Stimulated activated naive CD8-positive, alpha-beta T cell treated with anti-CD3 and anti-CD28 coated beads, Interleukin-15, amount 100 ng/mL, for 72 hours (primary cell): ENCODE measurements at regions not wholly inside any gene's neighbourhood (a gene's known extent, or its start where the extent isn't known, plus 50 kb on each side); places are given as distances from the start of the nearest gene placed in this dataset.

Source experiments
- ATAC-seq: fragments of 150-1000 bp; cut with Tn5 transposase; 2 replicates; pipeline ENCODE4 v1.10.0; 2021; ENCODE audit warnings: mild to moderate bottlenecking, moderate library complexity
- DNase-seq, 2 donors: peaks; one replicate each; pipeline ENCODE4 v3.0.0; 2021 to 2022
- H3K27ac Mint-ChIP-seq, 2 donors: one replicate each; pipeline ENCODE4 v1.8.0; 2022; ENCODE audit warnings: mild to moderate bottlenecking in 2 of 2, mixed read lengths in 2 of 2, moderate library complexity in 2 of 2
- H3K27me3 Mint-ChIP-seq: one replicate; pipeline ENCODE4 v1.8.0; 2022; ENCODE audit warnings: mixed read lengths
- H3K4me1 Mint-ChIP-seq: one replicate; pipeline ENCODE4 v1.8.0; 2022; ENCODE audit warnings: mild to moderate bottlenecking, mixed read lengths
- H3K4me3 Mint-ChIP-seq, 2 donors: one replicate each; pipeline ENCODE4 v1.8.0; 2022; ENCODE audit warnings: mild to moderate bottlenecking in 2 of 2, mixed read lengths in 2 of 2, moderate library complexity in 1 of 2
- H3K9me3 Mint-ChIP-seq, 2 donors: one replicate each; pipeline ENCODE4 v1.8.0; 2022; ENCODE audit warnings: mixed read lengths in 2 of 2

- no peak for DNase-seq
- no peaks in the 10 kb centered on the region for H3K27me3 Mint-ChIP-seq
- ATAC-seq: no peak
- no peaks in the 10 kb centered on the region for H3K4me1 Mint-ChIP-seq
- H3K9me3 Mint-ChIP-seq: peaks cover 0 to 13% of the 10 kb centered on the region in 2 donors
- no peak overlapping the region for H3K4me3 Mint-ChIP-seq
- H3K27ac Mint-ChIP-seq: no peak overlapping the region
These were observed 471.6 kb upstream of the ADGRL4 start for GRCh38 chr1:79478160-79478559.

- H3K27me3 Mint-ChIP-seq: no peaks in the 10 kb centered on the region
These were observed 465.6 kb upstream of the ADGRL4 start for GRCh38 chr1:79472067-79472656.

GRCh38 chr1:79469139-79469538 is 462.6 kb upstream of the ADGRL4 start:
- Mint-ChIP-seq H3K27me3 (no peaks in the 10 kb centered on the region), H3K4me3 (no peak overlapping the region), H3K4me1 (no peaks in the 10 kb centered on the region), H3K9me3 (peaks cover 5 to 14% of the 10 kb centered on the region in 2 donors), H3K27ac (no peak overlapping the region)
- DNase-seq: no peak
- ATAC-seq: no peak

More at GRCh38 chr1:79472067-79472656, 465.6 kb upstream of the ADGRL4 start:
- ATAC-seq (no peak), DNase-seq (no peak)
- H3K9me3 Mint-ChIP-seq: peaks cover 0 to 5% of the 10 kb centered on the region in 2 donors
- H3K4me3 Mint-ChIP-seq: no peak overlapping the region
- H3K4me1 Mint-ChIP-seq: no peaks in the 10 kb centered on the region
- H3K27ac Mint-ChIP-seq: no peak overlapping the region

GRCh38 chr1:79460773-79461436 is 454.4 kb upstream of the ADGRL4 start:
- Mint-ChIP-seq H3K9me3 (peaks cover 7 to 28% of the 10 kb centered on the region in 2 donors), H3K4me3 (no peak overlapping the region), H3K27ac (no peak overlapping the region), H3K4me1 (no peaks in the 10 kb centered on the region), H3K27me3 (no peaks in the 10 kb centered on the region)
- ATAC-seq: no peak
- DNase-seq: no peak

- DNase-seq (no peak), ATAC-seq (no peak)
- H3K27ac Mint-ChIP-seq: no peak overlapping the region
- peaks cover 12 to 24% of the 10 kb centered on the region in 2 donors for H3K9me3 Mint-ChIP-seq
- H3K4me1 Mint-ChIP-seq: no peaks in the 10 kb centered on the region
- H3K4me3 Mint-ChIP-seq: no peak overlapping the region
- no peaks in the 10 kb centered on the region for H3K27me3 Mint-ChIP-seq
These were observed 451.2 kb upstream of the ADGRL4 start for GRCh38 chr1:79457562-79458224.

- ATAC-seq (no peak), DNase-seq (no peak)
- Mint-ChIP-seq H3K4me1 (no peaks in the 10 kb centered on the region), H3K27me3 (no peaks in the 10 kb centered on the region), H3K4me3 (no peak overlapping the region), H3K27ac (no peak overlapping the region), H3K9me3 (peaks cover 6 to 15% of the 10 kb centered on the region in 2 donors)
These were observed 441.9 kb upstream of the ADGRL4 start for GRCh38 chr1:79448426-79448825.

- no peaks in the 10 kb centered on the region for H3K4me1 Mint-ChIP-seq
- H3K27ac Mint-ChIP-seq: no peak overlapping the region
- ATAC-seq: no peak
- peaks cover 0 to 7% of the 10 kb centered on the region in 2 donors for H3K9me3 Mint-ChIP-seq
- H3K27me3 Mint-ChIP-seq: no peaks in the 10 kb centered on the region
- DNase-seq: no peak
- H3K4me3 Mint-ChIP-seq: no peak overlapping the region
These were observed 434.7 kb upstream of the ADGRL4 start for GRCh38 chr1:79441238-79441637.

GRCh38 chr1:79437540-79437939 is 431.0 kb upstream of the ADGRL4 start:
- no peak for ATAC-seq
- no peak overlapping the region for H3K27ac Mint-ChIP-seq
- no peak overlapping the region for H3K4me3 Mint-ChIP-seq
- no peaks in the 10 kb centered on the region for H3K4me1 Mint-ChIP-seq
- no peak for DNase-seq
- H3K9me3 Mint-ChIP-seq: no peaks in the 10 kb centered on the region
- no peaks in the 10 kb centered on the region for H3K27me3 Mint-ChIP-seq

- DNase-seq: no peak
- no peak overlapping the region for H3K27ac Mint-ChIP-seq
- H3K4me1 Mint-ChIP-seq: no peaks in the 10 kb centered on the region
- no peak for ATAC-seq
- H3K27me3 Mint-ChIP-seq: no peaks in the 10 kb centered on the region
- H3K4me3 Mint-ChIP-seq: no peak overlapping the region
- no peaks in the 10 kb centered on the region for H3K9me3 Mint-ChIP-seq
These were observed 424.8 kb upstream of the ADGRL4 start for GRCh38 chr1:79431340-79431739.

- Mint-ChIP-seq H3K27ac (no peak overlapping the region), H3K9me3 (no peaks in the 10 kb centered on the region), H3K4me3 (no peak overlapping the region), H3K4me1 (no peaks in the 10 kb centered on the region), H3K27me3 (no peaks in the 10 kb centered on the region)
- no peak for DNase-seq
- no peak for ATAC-seq
These were observed 423.9 kb upstream of the ADGRL4 start for GRCh38 chr1:79430437-79430836.

GRCh38 chr1:79422726-79423125 is 416.2 kb upstream of the ADGRL4 start:
- Mint-ChIP-seq H3K4me1 (no peaks in the 10 kb centered on the region), H3K4me3 (no peak overlapping the region), H3K27ac (no peak overlapping the region), H3K27me3 (no peaks in the 10 kb centered on the region), H3K9me3 (peaks cover 0 to 8% of the 10 kb centered on the region in 2 donors)
- DNase-seq (no peak), ATAC-seq (no peak)

GRCh38 chr1:79398501-79398900 is 392.0 kb upstream of the ADGRL4 start:
- no peak overlapping the region for H3K27ac Mint-ChIP-seq
- DNase-seq (no peak), ATAC-seq (no peak)
- no peaks in the 10 kb centered on the region for H3K27me3 Mint-ChIP-seq
- H3K4me1 Mint-ChIP-seq: no peaks in the 10 kb centered on the region
- H3K4me3 Mint-ChIP-seq: no peak overlapping the region
- H3K9me3 Mint-ChIP-seq: peaks cover 0 to 11% of the 10 kb centered on the region in 2 donors

- Mint-ChIP-seq H3K4me1 (no peaks in the 10 kb centered on the region), H3K27ac (no peak overlapping the region), H3K9me3 (peaks cover 0 to 11% of the 10 kb centered on the region in 2 donors), H3K27me3 (no peaks in the 10 kb centered on the region), H3K4me3 (no peak overlapping the region)
- no peak for DNase-seq
- no peak for ATAC-seq
These were observed 390.4 kb upstream of the ADGRL4 start for GRCh38 chr1:79396901-79397300.

GRCh38 chr1:79388694-79389361 is 382.3 kb upstream of the ADGRL4 start:
- Mint-ChIP-seq H3K27me3 (no peaks in the 10 kb centered on the region), H3K27ac (no peak overlapping the region), H3K9me3 (peaks cover 7 to 9% of the 10 kb centered on the region in 2 donors), H3K4me3 (no peak overlapping the region), H3K4me1 (no peaks in the 10 kb centered on the region)
- DNase-seq (no peak), ATAC-seq (no peak)

GRCh38 chr1:79386730-79387129 is 380.2 kb upstream of the ADGRL4 start:
- Mint-ChIP-seq H3K27me3 (no peaks in the 10 kb centered on the region), H3K27ac (no peak overlapping the region), H3K4me3 (no peak overlapping the region), H3K4me1 (no peaks in the 10 kb centered on the region), H3K9me3 (peaks cover 5 to 14% of the 10 kb centered on the region in 2 donors)
- ATAC-seq (no peak), DNase-seq (no peak)

GRCh38 chr1:79380078-79380477 is 373.5 kb upstream of the ADGRL4 start:
- ATAC-seq: no peak
- no peaks in the 10 kb centered on the region for H3K27me3 Mint-ChIP-seq
- no peak for DNase-seq
- peaks cover 7 to 9% of the 10 kb centered on the region in 2 donors for H3K9me3 Mint-ChIP-seq
- no peak overlapping the region for H3K4me3 Mint-ChIP-seq
- H3K4me1 Mint-ChIP-seq: no peaks in the 10 kb centered on the region
- H3K27ac Mint-ChIP-seq: no peak overlapping the region
